Astrocyte (in vitro differentiated cells and primary cell): ENCODE measurements at regions not wholly inside any gene's neighbourhood (a gene's known extent, or its start where the extent isn't known, plus 50 kb on each side); places are given as distances from the start of the nearest gene placed in this dataset.
"Not testable (repeated sequence)": the region's sequence is repeated elsewhere in the genome, so short reads cannot be mapped to it uniquely, and the experiment has no call there.

Experiments
- CTCF ChIP-seq: IDR thresholded peaks from 2 replicates; pipeline ENCODE4 v1.5.1; 2011; ENCODE audit warnings: low read depth, mild to moderate bottlenecking, inconsistent platforms, low read length, moderate library complexity; ENCODE audit not compliant: insufficient read depth
- EZH2 ChIP-seq: IDR thresholded peaks from 2 replicates; pipeline ENCODE4 v1.6.1; 2012; ENCODE audit warnings: mild to moderate bottlenecking, low read length, inconsistent platforms; ENCODE audit not compliant: insufficient read depth

GRCh38 chr1:143563761-143564160, 408.0 kb downstream of the FAM72C start:
- not testable (repeated sequence) for TF ChIP-seq CTCF, EZH2
